HEK293 (cell line): ENCODE measurements at regions not wholly inside any gene's neighbourhood (a gene's known extent, or its start where the extent isn't known, plus 50 kb on each side); places are given as distances from the start of the nearest gene placed in this dataset.

Experiments used
- CTCF ChIP-seq: fragments of 450-650 bp; formaldehyde crosslinking; IDR thresholded peaks from 2 replicates; pipeline ENCODE4 v1.5.1; 2016; ENCODE audit warnings: missing biosample characterization, missing genetic modification characterization
- ZBTB1 ChIP-seq: fragments of 450-650 bp; formaldehyde crosslinking; IDR thresholded peaks from 2 replicates; pipeline ENCODE4 v1.5.1; 2016; ENCODE audit warnings: missing biosample characterization, missing genetic modification characterization
- ZNF274 ChIP-seq, 2 experiments: fragments of 200-500 bp in 1 of 2; fragments of 450-650 bp in 1 of 2; sonication (Bioruptor generic) in 1 of 2; formaldehyde crosslinking in 1 of 2; IDR thresholded peaks; 2 replicates each; pipeline versions ENCODE4 v1.5.1 to v1.6.1; 2014 to 2016; ENCODE audit warnings: borderline replicate concordance in 1 of 2, inconsistent platforms in 1 of 2, low read length in 1 of 2, missing biosample characterization in 1 of 2, missing genetic modification characterization in 1 of 2
- ZNF324 ChIP-seq: fragments of 450-650 bp; formaldehyde crosslinking; IDR thresholded peaks from 2 replicates; pipeline ENCODE4 v1.5.1; 2016; ENCODE audit warnings: missing biosample characterization, missing genetic modification characterization

GRCh38 chr7:47663213-47663612 lies 81.3 kb upstream of the TNS3 start:
- TF ChIP-seq ZNF324 (tag by site-specific recombination): no peak
- no peak for TF ChIP-seq ZBTB1
- TF ChIP-seq CTCF (tag by site-specific recombination): no peak
- TF ChIP-seq ZNF274 (IDR thresholded peaks at IDR 0.05; ENCODE audit: low read length): no peak
- TF ChIP-seq ZNF274 (tag by site-specific recombination; IDR thresholded peaks at IDR 0.05; ENCODE audit: borderline replicate concordance): no peak
